Heart right ventricle (tissue), 16 donors: ENCODE measurements at regions not wholly inside any gene's neighbourhood (a gene's known extent, or its start where the extent isn't known, plus 50 kb on each side); places are given as distances from the start of the nearest gene placed in this dataset.

Source experiments
- ATAC-seq, 8 donors: fragments of 200-7000 bp; cut with Tn5 transposase; one replicate each; pipeline ENCODE4 v1.9.1; 2020; ENCODE audit warnings: mild to moderate bottlenecking in 8 of 8, moderate library complexity in 8 of 8, moderate number of reproducible peaks in 1 of 8
- DNase-seq, 2 donors: peaks; one replicate each; pipeline ENCODE4 v3.0.0-alpha.2; 2020
- H3K27ac ChIP-seq, 10 donors: fragments of 200-600 bp; sonication (generic) in 2 of 10; one replicate each; pipeline versions ENCODE4 v1.5.0 to v1.8.0; 2020 to 2022; ENCODE audit warnings: mild to moderate bottlenecking in 3 of 10
- H3K27me3 ChIP-seq, 7 donors: fragments of 200-600 bp; one replicate each; pipeline ENCODE4 v1.8.0; 2021 to 2022; ENCODE audit warnings: mild to moderate bottlenecking in 2 of 7
- H3K36me3 ChIP-seq, 9 donors: fragments of 200-600 bp; sonication (generic) in 1 of 9; one replicate each; pipeline versions ENCODE4 v1.5.0 to v1.8.0; 2020 to 2022; ENCODE audit warnings: mild to moderate bottlenecking in 2 of 9
- H3K4me1 ChIP-seq, 9 donors: fragments of 200-600 bp; sonication (generic) in 1 of 9; one replicate each; pipeline versions ENCODE4 v1.5.0 to v1.8.0; 2020 to 2022; ENCODE audit warnings: mild to moderate bottlenecking in 4 of 9
- H3K4me3 ChIP-seq, 10 donors: fragments of 200-600 bp; sonication (generic) in 2 of 10; one replicate each; pipeline versions ENCODE4 v1.5.0 to v1.8.0; 2020 to 2022; ENCODE audit warnings: mild to moderate bottlenecking in 7 of 10, moderate library complexity in 2 of 10
- H3K9me3 ChIP-seq, 11 donors: fragments of 200-600 bp in 10 of 11; sonication (generic) in 2 of 11; one replicate each; pipeline versions ENCODE4 v1.5.0 to v1.8.0; 2013 to 2022; ENCODE audit warnings: mild to moderate bottlenecking in 2 of 11, control low read depth in 1 of 11, moderate library complexity in 1 of 11
- CTCF ChIP-seq, 9 donors: fragments of 200-600 bp; sonication (generic) in 2 of 9; IDR thresholded peaks; one replicate each; pipeline versions ENCODE4 v1.5.0 to v1.8.0; 2021 to 2022; ENCODE audit warnings: antibody characterized with exemption in 9 of 9, mild to moderate bottlenecking in 5 of 9, moderate library complexity in 1 of 9
- WGBS, 2 donors: extraction: QIAGEN DNeasy Blood & Tissue Kit; methylation state at CpG; one replicate each; pipeline ENCODE4 v1.1.7; 2013; ENCODE audit warnings: inconsistent platforms in 1 of 2; 5-methylcytosine and 5-hydroxymethylcytosine counted together
- intact Hi-C, 10 donors: fragments of 100-400 bp; cut with DNase I; formaldehyde crosslinking; loops; one replicate each; pipeline versions ENCODE4 v1.11.1 to v1.14.2; 2022
- donor health status: Arrhythmogenic right ventricular cardiomyopathy.
- donor health status: ischemic (EF 13 %, LVEDD 7.1; RV severe dilation, severe dysfunction).
- donor health status: healthy with polysubstance abuse.
- donor health status: DM: no; HTN: yes; CAD: no.
- donor health status: DM: no; HTN: no; CAD: no.
- donor health status: ischemic (EF 25% LVEDD 6.9; RV normal size, moderate dysfunction).
- donor health status: ischemic (EF 25% LVEDD 5.7; RV mildly dilated, moderate dysfunction).
- donor health status: healthy.
- donor health status: DM: yes; HTN: yes; CAD: no.
- donor health status: Ischemic cardiomyopathy.
- donor health status: ischemic (EF 35%, LVEDD 5.7; RV mildly dilated, moderate dysfunction).
- donor health status: nonischemic (EF 11% LVEDD 7.7; RV severe dilation, severe dysfunction).
- donor health status: DM: yes; HTN: yes; CAD: no.
- donor health status: PGD.
- donor health status: ischemic (EF 29% LVEDD 5.4; RV normal size, mild dysfunction).
- donor health status: nonischemic (EF 23%, LVEDD 6.1; RV moderate dilation, normal function).

DNA sequence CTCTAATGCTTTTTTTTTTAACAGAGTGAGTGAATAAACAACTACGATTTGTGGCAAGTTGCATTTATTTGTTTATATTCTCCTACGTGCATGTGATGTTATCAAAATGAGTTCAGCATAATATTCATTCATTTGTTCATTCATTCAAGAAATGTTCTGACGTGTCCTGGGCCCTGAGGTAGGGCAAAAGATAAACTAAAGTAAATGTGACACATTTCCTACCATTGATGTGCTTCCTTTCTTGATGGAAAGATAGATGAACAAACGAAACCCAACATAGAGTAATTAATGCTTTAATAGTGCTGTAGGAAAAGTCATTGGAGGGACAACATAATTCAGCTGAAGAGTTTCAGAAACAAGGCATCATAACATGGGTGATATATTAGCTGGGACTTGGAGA is 261.5 kb upstream of the KCNMB2 start:
- no peak for TF ChIP-seq CTCF (IDR thresholded peaks at IDR 0.05)
- peaks cover 0 to 6% (median 0%) of the 10 kb centered on the region in 9 donors for H3K4me1 ChIP-seq
- intact Hi-C loops: no loop called here
- ATAC-seq (no peak), DNase-seq (no peak)
- H3K4me3 ChIP-seq: no peak overlapping the region
- H3K27me3 ChIP-seq: no peaks in the 10 kb centered on the region
- no peak overlapping the region for H3K27ac ChIP-seq
- peaks cover 0 to 22% (median 7%) of the 10 kb centered on the region in 11 donors for H3K9me3 ChIP-seq
- WGBS, 2 donors: 83 to 86% methylated on average over 4 of the region's 4 CpGs
- no peaks in the 10 kb centered on the region for H3K36me3 ChIP-seq

GRCh38 chr3:178275311-178275710 is 260.9 kb upstream of the KCNMB2 start:
- DNase-seq (no peak), ATAC-seq (no peak)
- Histone ChIP-seq H3K27ac (no peak overlapping the region), H3K4me3 (no peak overlapping the region), H3K9me3 (peaks cover 0 to 28% (median 13%) of the 10 kb centered on the region in 11 donors), H3K4me1 (peaks cover 0 to 6% (median 0%) of the 10 kb centered on the region in 9 donors), H3K36me3 (no peaks in the 10 kb centered on the region), H3K27me3 (no peaks in the 10 kb centered on the region)
- TF ChIP-seq CTCF (IDR thresholded peaks at IDR 0.05): no peak
- intact Hi-C loops: no loop called here

GRCh38 chr3:178275793-178276192 is 260.4 kb upstream of the KCNMB2 start:
- no peak for TF ChIP-seq CTCF (IDR thresholded peaks at IDR 0.05)
- no peaks in the 10 kb centered on the region for H3K36me3 ChIP-seq
- no peak for ATAC-seq
- intact Hi-C loops: no loop called here
- 92% methylated on average over 2 of the region's 2 CpGs for WGBS, 2 donors
- H3K4me1 ChIP-seq: peaks cover 0 to 6% (median 0%) of the 10 kb centered on the region in 9 donors
- H3K27ac ChIP-seq: no peak overlapping the region
- H3K4me3 ChIP-seq: no peak overlapping the region
- no peaks in the 10 kb centered on the region for H3K27me3 ChIP-seq
- H3K9me3 ChIP-seq: peaks cover 0 to 33% (median 13%) of the 10 kb centered on the region in 11 donors
- DNase-seq: no peak

GRCh38 chr3:178277605-178278004 is 258.6 kb upstream of the KCNMB2 start:
- intact Hi-C loops: no loop called here
- peak in 5 of 8 donors; percentile 50 to 91 (median 62) for ATAC-seq
- WGBS, 2 donors: 79 to 82% methylated on average over 2 of the region's 2 CpGs

More at GRCh38 chr3:178277605-178278004, 258.6 kb upstream of the KCNMB2 start:
- Histone ChIP-seq H3K4me3 (no peak overlapping the region), H3K4me1 (peaks cover 0 to 6% (median 0%) of the 10 kb centered on the region in 9 donors), H3K9me3 (peaks cover 0 to 37% (median 13%) of the 10 kb centered on the region in 11 donors), H3K36me3 (no peaks in the 10 kb centered on the region), H3K27ac (peak overlapping the region in 3 of 10 donors; percentile 11 to 54 (median 37)), H3K27me3 (no peaks in the 10 kb centered on the region)
- no peak for DNase-seq
- no peak for TF ChIP-seq CTCF (IDR thresholded peaks at IDR 0.05)
